ENCODE measurements at regions not wholly inside any gene's neighbourhood (a gene's known extent, or its start where the extent isn't known, plus 50 kb on each side); places are given as distances from the start of the nearest gene placed in this dataset.

- DNase-seq = no peak
Observed at GRCh38 chr12:132439333-132439904, 50.5 kb upstream of the FBRSL1 start.

GRCh38 chr12:132438726-132439125 lies 51.2 kb upstream of the FBRSL1 start:
- DNase-seq = no peak

GRCh38 chr12:132437943-132438700 lies 51.8 kb upstream of the FBRSL1 start:
- peak; percentile 32 for DNase-seq

GRCh38 chr12:132437252-132437932 lies 52.6 kb upstream of the FBRSL1 start:
- DNase-seq = no peak

- no peak for DNase-seq
Observed at GRCh38 chr12:132436791-132437251, 53.1 kb upstream of the FBRSL1 start.

- DNase-seq = no peak
Observed at GRCh38 chr12:132435486-132436187, 54.3 kb upstream of the FBRSL1 start.

GRCh38 chr12:132433641-132434395 lies 56.1 kb upstream of the FBRSL1 start:
- DNase-seq = no peak

GRCh38 chr12:132432721-132433577 lies 57.0 kb upstream of the FBRSL1 start:
- no peak for DNase-seq

- no peak for DNase-seq
Observed at GRCh38 chr12:132432126-132432705, 57.7 kb upstream of the FBRSL1 start.

- DNase-seq = no peak
Observed at GRCh38 chr12:132430838-132431774, 58.8 kb upstream of the FBRSL1 start.

GRCh38 chr12:132429946-132430643 lies 59.9 kb upstream of the FBRSL1 start:
- peak; percentile 56 for DNase-seq

GRCh38 chr12:132429602-132429945 lies 60.4 kb upstream of the FBRSL1 start:
- no peak for DNase-seq

- no peak for DNase-seq
Observed at GRCh38 chr12:132428936-132429601, 60.9 kb upstream of the FBRSL1 start.

- DNase-seq = no peak
Observed at GRCh38 chr12:132427999-132428935, 61.7 kb upstream of the FBRSL1 start.

- no peak for DNase-seq
Observed at GRCh38 chr12:132427174-132427768, 62.7 kb upstream of the FBRSL1 start.

GRCh38 chr12:132426349-132427173 lies 63.4 kb upstream of the FBRSL1 start:
- no peak for DNase-seq

All from stimulated activated CD4-positive, alpha-beta T cell treated with anti-CD3 and anti-CD28 coated beads, Interleukin-15, amount 100 ng/mL, for 24 hours (primary cell).